ENCODE measurements at regions not wholly inside any gene's neighbourhood (a gene's known extent, or its start where the extent isn't known, plus 50 kb on each side); places are given as distances from the start of the nearest gene placed in this dataset.
"Not testable (repeated sequence)": the region's sequence is repeated elsewhere in the genome, so short reads cannot be mapped to it uniquely, and the experiment has no call there.

DNA sequence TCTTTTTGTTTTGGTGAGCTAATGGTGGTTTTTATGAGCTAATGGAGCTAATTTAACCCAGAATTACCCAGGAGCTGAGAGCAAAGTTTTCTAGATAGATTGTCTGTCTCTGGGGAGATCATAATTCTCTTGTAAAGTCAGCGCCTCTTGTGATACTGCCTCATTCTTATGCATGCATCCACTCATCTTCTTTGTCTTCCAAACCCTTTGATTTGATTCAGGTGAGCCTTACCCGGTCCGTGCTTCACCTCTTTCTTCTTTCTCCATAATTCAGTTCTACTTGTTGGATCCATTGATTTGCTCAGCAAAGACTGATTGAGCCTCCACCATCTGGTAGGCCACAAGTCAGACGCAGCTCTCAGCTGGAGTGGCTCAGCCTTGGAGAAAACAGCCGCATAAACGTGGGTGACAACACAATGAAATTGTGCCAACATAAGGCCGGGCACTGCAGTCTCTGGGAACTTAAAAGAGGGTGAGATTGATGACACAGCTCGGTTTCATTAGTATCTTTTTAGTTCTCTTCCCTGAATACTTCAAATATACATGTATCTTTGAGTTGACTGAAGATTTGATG, 158.5 kb upstream of the SH3BP4 start:
- Histone ChIP-seq H3K27me3 (no peaks in the 10 kb centered on the region), H3K9me3 (no peaks in the 10 kb centered on the region), H3K27ac (no peak overlapping the region), H3K4me1 (no peaks in the 10 kb centered on the region), H3K4me3 (no peak overlapping the region), H3K36me3 (no peaks in the 10 kb centered on the region)
- DNase-seq = no peak
- in situ Hi-C loops (cut with MboI; ENCODE audit: low sequenced_read_pairs in 4 of 4) (no loop called here), intact Hi-C loops (cut with DNase I; ENCODE audit: low total_unique reads) (no loop called here)
- no peak for TF ChIP-seq POLR2A (IDR thresholded peaks at IDR 0.05)
- TF ChIP-seq, protein P1, sequence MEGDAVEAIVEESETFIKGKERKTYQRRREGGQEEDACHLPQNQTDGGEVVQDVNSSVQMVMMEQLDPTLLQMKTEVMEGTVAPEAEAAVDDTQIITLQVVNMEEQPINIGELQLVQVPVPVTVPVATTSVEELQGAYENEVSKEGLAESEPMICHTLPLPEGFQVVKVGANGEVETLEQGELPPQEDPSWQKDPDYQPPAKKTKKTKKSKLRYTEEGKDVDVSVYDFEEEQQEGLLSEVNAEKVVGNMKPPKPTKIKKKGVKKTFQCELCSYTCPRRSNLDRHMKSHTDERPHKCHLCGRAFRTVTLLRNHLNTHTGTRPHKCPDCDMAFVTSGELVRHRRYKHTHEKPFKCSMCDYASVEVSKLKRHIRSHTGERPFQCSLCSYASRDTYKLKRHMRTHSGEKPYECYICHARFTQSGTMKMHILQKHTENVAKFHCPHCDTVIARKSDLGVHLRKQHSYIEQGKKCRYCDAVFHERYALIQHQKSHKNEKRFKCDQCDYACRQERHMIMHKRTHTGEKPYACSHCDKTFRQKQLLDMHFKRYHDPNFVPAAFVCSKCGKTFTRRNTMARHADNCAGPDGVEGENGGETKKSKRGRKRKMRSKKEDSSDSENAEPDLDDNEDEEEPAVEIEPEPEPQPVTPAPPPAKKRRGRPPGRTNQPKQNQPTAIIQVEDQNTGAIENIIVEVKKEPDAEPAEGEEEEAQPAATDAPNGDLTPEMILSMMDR (IDR thresholded peaks at IDR 0.05 in 4 of 5, conservative IDR thresholded peaks at IDR 0.05 in 1 of 5) = no peak
- no peak for ATAC-seq

DNA sequence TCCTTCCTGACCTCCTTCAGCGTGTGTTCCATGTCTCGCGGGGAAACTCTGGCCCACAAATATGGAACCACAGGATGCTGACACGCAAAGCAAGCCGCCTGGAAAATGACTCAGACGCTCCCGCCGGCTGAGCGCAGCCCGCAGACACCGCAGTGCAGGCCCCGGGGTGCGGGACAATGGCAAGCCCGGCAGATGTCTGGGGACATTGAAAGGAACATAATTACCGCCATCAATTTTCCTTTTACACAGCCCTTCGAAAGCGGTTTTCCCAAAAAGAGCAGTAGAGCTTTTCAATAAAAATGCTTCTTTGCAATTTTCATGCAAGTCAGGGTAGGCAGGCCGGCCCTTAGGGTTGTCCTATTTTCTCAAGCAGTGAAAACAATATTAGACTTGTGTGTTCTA, 159.2 kb upstream of the SH3BP4 start:
- in situ Hi-C loops (cut with MboI; ENCODE audit: low sequenced_read_pairs in 4 of 4) (no loop called here), intact Hi-C loops (cut with DNase I; ENCODE audit: low total_unique reads) (no loop called here)
- no peak for DNase-seq

DNA sequence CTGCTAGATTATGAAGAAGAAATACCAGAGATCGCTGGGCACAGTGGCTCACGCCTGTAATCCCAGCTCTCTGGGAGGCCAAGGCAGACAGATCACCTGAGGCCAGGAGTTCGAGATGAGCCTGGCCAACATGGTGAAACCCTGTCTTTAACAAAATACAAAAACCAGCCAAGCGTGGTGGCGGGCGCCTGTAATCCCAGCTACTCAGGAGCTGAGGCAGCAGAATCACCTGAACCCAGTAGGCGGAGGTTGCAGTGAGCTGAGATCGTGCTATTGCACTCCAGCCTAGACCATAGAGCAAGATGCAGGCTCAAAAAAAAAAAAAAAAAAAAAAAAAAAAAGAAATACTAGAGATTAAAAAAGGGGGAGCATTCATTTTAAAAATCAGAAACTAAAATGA, 159.7 kb upstream of the SH3BP4 start:
- H3K9me3 ChIP-seq; DNase-seq; H3K27ac ChIP-seq; H3K4me3 ChIP-seq; H3K36me3 ChIP-seq; in situ Hi-C loops (cut with MboI; ENCODE audit: low sequenced_read_pairs in 4 of 4); ATAC-seq; H3K27me3 ChIP-seq; H3K4me1 ChIP-seq; intact Hi-C loops (cut with DNase I; ENCODE audit: low total_unique reads): not testable (repeated sequence)

More for the DNA sequence above, 159.2 kb upstream of the SH3BP4 start:
- TF ChIP-seq, protein P1 (IDR thresholded peaks at IDR 0.05 in 4 of 5, conservative IDR thresholded peaks at IDR 0.05 in 1 of 5) = no peak
- TF ChIP-seq POLR2A (IDR thresholded peaks at IDR 0.05) = no peak
- Histone ChIP-seq H3K27me3 (no peaks in the 10 kb centered on the region), H3K4me1 (no peaks in the 10 kb centered on the region), H3K36me3 (no peaks in the 10 kb centered on the region), H3K27ac (no peak overlapping the region), H3K4me3 (no peak overlapping the region), H3K9me3 (no peaks in the 10 kb centered on the region)
- no peak for ATAC-seq

DNA sequence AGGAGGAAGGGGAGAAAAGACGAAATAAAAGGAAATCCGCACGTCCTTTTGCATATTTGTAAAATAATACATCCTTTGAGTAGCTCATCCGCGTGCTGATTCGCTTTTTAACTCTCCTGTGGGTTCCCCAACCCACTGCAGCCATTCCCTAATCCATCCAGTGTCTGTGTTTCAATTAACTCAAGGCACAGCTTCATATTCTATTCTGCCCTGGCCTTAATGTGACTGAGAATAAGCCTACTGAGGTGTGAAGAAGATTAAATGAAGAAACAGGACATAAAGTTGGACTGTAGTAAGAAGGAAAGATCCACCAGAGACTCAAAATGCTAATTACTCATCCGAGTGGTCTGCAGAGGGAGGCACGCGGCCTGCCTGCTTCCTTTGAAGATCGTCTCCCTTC, 161.4 kb upstream of the SH3BP4 start:
- intact Hi-C loops (cut with DNase I; ENCODE audit: low total_unique reads) (no loop called here), in situ Hi-C loops (cut with MboI; ENCODE audit: low sequenced_read_pairs in 4 of 4) (no loop called here)
- H3K9me3 ChIP-seq = no peaks in the 10 kb centered on the region
- no peaks in the 10 kb centered on the region for H3K4me1 ChIP-seq
- ATAC-seq = no peak
- H3K27me3 ChIP-seq = no peaks in the 10 kb centered on the region
- H3K4me3 ChIP-seq = no peak overlapping the region
- TF ChIP-seq, protein P1 (IDR thresholded peaks at IDR 0.05 in 4 of 5, conservative IDR thresholded peaks at IDR 0.05 in 1 of 5) = no peak
- no peak for TF ChIP-seq POLR2A (IDR thresholded peaks at IDR 0.05)
- no peak overlapping the region for H3K27ac ChIP-seq
- DNase-seq = no peak
- no peaks in the 10 kb centered on the region for H3K36me3 ChIP-seq

DNA sequence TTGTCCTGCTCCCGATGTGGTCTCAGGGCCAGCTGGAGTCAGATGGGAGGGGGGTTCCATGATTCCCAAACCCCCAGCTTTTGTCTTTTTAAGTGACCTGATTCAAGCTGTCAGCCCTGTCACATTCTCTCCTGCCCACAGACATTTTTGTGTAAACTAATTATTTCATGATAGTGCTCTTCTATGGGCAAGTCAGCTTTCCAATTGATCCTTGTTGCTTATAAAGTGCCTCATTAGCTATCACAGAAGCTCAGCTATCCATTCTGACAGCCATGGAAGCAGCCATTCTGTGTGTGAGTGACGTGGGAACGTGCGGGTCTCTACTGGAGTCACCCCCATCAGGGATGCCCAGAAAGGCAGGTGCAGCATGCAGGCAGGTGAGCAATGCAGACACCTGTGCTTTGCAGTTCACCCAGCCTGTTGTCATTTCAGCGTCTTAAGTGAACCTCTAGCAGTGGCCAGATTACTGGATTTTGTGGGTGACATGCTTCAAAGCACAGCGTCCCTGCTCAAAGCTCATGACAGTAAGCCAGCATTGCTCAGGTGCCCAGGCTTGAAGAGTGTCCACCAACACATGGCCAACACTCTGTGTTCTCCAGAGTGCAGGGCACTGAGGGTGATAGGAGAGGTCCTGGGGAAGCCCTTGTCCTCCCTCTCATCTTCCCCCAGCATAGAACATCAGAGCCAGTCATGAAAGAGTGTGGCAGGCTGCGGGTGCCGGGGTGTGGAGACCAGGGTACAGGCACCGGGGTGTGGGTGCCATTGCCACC, 162.1 kb upstream of the SH3BP4 start:
- in situ Hi-C loops (cut with MboI; ENCODE audit: low sequenced_read_pairs in 4 of 4) = no loop called here
- no peak for ATAC-seq
- TF ChIP-seq, protein P1 (IDR thresholded peaks at IDR 0.05 in 4 of 5, conservative IDR thresholded peaks at IDR 0.05 in 1 of 5) = no peak
- Histone ChIP-seq H3K27me3 (no peaks in the 10 kb centered on the region), H3K4me3 (no peak overlapping the region), H3K4me1 (no peaks in the 10 kb centered on the region), H3K36me3 (no peaks in the 10 kb centered on the region), H3K9me3 (no peaks in the 10 kb centered on the region), H3K27ac (no peak overlapping the region)
- intact Hi-C loops (cut with DNase I; ENCODE audit: low total_unique reads) = no loop called here
- no peak for DNase-seq
